Thyroid gland (tissue), 4 donors: ENCODE measurements at regions not wholly inside any gene's neighbourhood (a gene's known extent, or its start where the extent isn't known, plus 50 kb on each side); places are given as distances from the start of the nearest gene placed in this dataset.

Source experiments
- CTCF ChIP-seq, 6 experiments: fragments of 200-600 bp in 3 of 6; fragments of 450-650 bp in 3 of 6; sonication (generic) in 3 of 6; IDR thresholded peaks; one replicate each; pipeline ENCODE4 v1.5.1; 2016 to 2019; ENCODE audit warnings: antibody characterized with exemption in 6 of 6, mild to moderate bottlenecking in 2 of 6, inconsistent platforms in 1 of 6, moderate library complexity in 1 of 6
- POLR2A ChIP-seq, 2 donors: fragments of 450-650 bp; IDR thresholded peaks; one replicate each; pipeline ENCODE4 v1.6.1; 2017; ENCODE audit warnings: antibody characterized with exemption in 2 of 2, mild to moderate bottlenecking in 2 of 2, moderate library complexity in 1 of 2

- TF ChIP-seq CTCF (IDR thresholded peaks at IDR 0.05) (no peak), POLR2A (IDR thresholded peaks at IDR 0.05) (no peak)
These were observed 302.9 kb downstream of the LMO7 start for GRCh38 chr13:75938811-75939560.
